HTR-8/SVneo (cell line): ENCODE measurements at regions not wholly inside any gene's neighbourhood (a gene's known extent, or its start where the extent isn't known, plus 50 kb on each side); places are given as distances from the start of the nearest gene placed in this dataset.
"Not testable (repeated sequence)": the region's sequence is repeated elsewhere in the genome, so short reads cannot be mapped to it uniquely, and the experiment has no call there.

Experiments used
- DNase-seq: peaks from one replicate; pipeline ENCODE4 v3.0.0; 2011; ENCODE audit warnings: low spot score, mixed read lengths; ENCODE audit not compliant: insufficient read length
- FAIRE-seq: peaks from 2 replicates; lab custom pipeline; 2011; peaks lifted over from hg19 to GRCh38; lab: Jason Lieb, UNC

- no peak for DNase-seq
- no peak for FAIRE-seq
These were observed 194.6 kb downstream of the CETN3 start for GRCh38 chr5:90214991-90215390.

- not testable (repeated sequence) for DNase-seq, FAIRE-seq
These were observed 201.2 kb downstream of the CETN3 start for GRCh38 chr5:90208323-90208722.

GRCh38 chr5:90201923-90202322 is 207.6 kb downstream of the CETN3 start:
- FAIRE-seq, result no peak
- no peak for DNase-seq

- FAIRE-seq (no peak), DNase-seq (no peak)
These were observed 216.3 kb downstream of the CETN3 start for GRCh38 chr5:90193185-90193822.

- no peak for DNase-seq
- no peak for FAIRE-seq
These were observed 218.1 kb downstream of the CETN3 start for GRCh38 chr5:90191352-90192045.

DNA sequence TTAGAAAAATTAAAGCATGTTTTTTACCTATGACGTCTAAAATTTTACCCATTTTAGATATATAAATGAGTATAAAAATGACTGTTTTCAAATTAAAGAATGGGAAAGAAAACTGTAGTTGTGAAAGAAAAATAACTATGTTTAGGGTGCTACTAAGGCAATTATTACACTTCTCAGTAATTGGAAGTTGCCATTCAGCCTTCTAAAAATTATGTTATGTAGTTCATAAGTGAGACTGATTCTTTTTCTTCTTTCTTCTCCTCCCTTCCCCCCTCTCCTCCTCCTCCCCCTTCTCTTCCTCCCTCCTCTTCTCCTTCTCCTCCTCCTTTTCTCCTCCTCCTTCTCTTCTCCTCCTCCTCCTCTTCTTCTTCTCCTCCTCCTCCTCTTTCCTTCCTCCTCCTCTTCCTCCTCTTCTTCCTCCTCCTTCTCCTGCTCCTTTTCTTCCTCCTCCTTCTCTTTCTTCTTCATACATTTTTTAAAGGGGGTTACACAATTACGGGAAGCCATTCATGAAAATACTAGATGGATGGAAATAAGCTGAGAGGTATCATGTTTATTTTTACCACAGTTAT is 223.6 kb downstream of the CETN3 start:
- DNase-seq (no peak), FAIRE-seq (no peak)

- FAIRE-seq, result no peak
These were observed 224.8 kb downstream of the CETN3 start for GRCh38 chr5:90184764-90185163.

GRCh38 chr5:90182726-90183125 is 226.8 kb downstream of the CETN3 start:
- DNase-seq (no peak), FAIRE-seq (no peak)

More at GRCh38 chr5:90184764-90185163, 224.8 kb downstream of the CETN3 start:
- DNase-seq, result no peak

GRCh38 chr5:90174236-90174635 is 235.3 kb downstream of the CETN3 start:
- FAIRE-seq (no peak), DNase-seq (no peak)

GRCh38 chr5:90173299-90174030 is 236.1 kb downstream of the CETN3 start:
- FAIRE-seq (no peak), DNase-seq (no peak)

GRCh38 chr5:90171466-90171865 is 238.1 kb downstream of the CETN3 start:
- FAIRE-seq (no peak), DNase-seq (no peak)

DNA sequence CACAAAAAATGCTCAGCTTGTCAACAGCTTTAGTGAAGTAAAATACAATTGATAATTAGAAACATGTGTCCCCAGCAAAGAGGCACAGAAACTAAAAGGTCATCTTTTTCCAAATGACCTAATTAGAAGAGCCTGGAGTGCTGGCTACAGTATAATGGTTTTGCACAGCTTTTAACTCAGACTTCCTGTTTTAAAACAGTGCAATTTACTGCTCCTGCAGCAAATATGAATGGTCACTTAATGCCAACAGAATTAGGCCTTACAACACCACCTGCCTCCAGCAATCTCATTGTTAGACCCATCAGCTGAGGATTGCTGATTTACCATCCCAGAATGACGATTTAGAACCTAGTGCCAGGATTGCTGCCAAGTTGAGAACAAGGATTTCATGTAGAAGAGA is 239.3 kb downstream of the CETN3 start:
- DNase-seq (no peak), FAIRE-seq (no peak)

GRCh38 chr5:90169078-90169477 is 240.5 kb downstream of the CETN3 start:
- FAIRE-seq (no peak), DNase-seq (no peak)

- FAIRE-seq (no peak), DNase-seq (no peak)
These were observed 241.2 kb downstream of the CETN3 start for GRCh38 chr5:90168399-90168798.

DNA sequence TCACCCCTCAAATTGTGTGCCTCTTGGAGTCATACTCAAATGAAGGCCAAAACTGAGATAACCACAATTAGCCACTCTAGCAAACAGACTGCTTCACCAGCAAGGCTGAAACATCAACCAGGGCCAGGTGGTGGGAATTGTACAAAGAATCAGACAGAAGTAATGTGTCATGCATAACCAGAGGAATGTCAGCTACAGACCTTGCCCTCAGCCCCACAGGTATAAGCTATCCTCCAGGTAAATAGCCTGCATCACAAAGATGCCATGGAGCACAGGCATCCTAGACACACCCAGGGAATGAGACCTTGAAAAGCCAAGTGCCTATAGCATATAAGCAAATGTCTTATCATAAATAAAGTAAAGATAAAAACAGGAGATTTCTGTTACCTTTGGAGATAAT is 242.7 kb downstream of the CETN3 start:
- no peak for DNase-seq
- FAIRE-seq, result no peak

GRCh38 chr5:90162324-90162723 is 247.2 kb downstream of the CETN3 start:
- DNase-seq (no peak), FAIRE-seq (no peak)

GRCh38 chr5:90161414-90161813 is 248.1 kb downstream of the CETN3 start:
- FAIRE-seq (no peak), DNase-seq (peak; percentile 9)

DNA sequence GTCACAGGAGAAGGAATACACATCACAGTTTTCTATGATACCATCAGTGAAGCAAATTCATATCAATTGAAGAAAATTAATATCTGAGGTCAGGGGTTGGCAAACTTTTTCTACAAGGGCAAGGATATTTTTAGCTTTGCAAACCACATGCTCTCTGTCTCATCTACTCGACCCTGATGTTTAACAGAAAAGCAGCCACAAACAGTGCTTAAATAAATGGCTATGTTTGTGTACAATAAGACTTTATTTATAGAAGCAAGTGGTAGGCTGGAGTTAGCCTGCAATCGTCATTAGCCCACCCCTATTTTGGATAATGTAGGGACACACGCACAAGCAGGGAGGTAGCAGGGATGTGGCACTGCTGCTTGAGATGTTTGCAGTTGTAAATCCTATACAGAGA is 251.4 kb downstream of the CETN3 start:
- FAIRE-seq (no peak), DNase-seq (no peak)

GRCh38 chr5:90153031-90153430 is 256.5 kb downstream of the CETN3 start:
- DNase-seq (no peak), FAIRE-seq (no peak)

DNA sequence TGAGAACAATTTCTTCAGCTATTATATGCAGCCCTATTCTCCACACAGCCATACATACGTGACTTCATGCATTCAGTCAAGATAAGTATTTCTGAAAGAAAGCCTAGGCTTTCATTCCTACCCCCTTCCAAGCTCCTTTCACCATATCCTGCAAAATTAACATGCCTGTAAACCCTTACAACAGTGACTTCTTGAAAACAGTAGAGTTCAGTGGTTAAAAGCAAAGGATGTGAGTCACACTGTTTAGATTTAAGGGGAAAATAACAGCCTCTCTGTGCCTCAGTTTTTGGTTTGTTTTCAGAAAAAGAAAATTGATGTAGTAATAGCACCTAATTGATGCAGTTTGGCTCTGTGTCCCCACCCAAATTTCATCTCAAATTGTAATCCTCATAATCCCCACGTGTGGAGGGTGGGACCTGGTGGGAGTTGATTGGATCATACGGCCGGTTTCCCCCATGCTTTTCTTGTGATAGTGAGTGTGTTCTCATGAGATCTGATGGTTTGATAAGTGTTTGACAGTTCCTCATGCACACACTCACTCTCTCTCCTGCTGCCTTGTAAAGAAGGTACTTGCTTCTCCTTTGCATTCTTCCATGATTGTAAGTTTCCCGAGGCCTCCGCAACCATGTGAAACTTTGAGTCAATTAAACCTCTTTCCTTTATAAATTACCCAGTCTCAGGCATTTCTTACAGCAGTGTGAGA is 264.8 kb downstream of the CETN3 start:
- FAIRE-seq (no peak), DNase-seq (no peak)
